Suprapubic skin (tissue), 4 donors: ENCODE measurements at regions not wholly inside any gene's neighbourhood (a gene's known extent, or its start where the extent isn't known, plus 50 kb on each side); places are given as distances from the start of the nearest gene placed in this dataset.

Experiments used
- DNase-seq, 2 donors: peaks; one replicate each; pipeline ENCODE4 v3.0.0-alpha.2; 2019; ENCODE audit warnings: low spot score in 2 of 2
- H3K27ac ChIP-seq: fragments of 200-600 bp; sonication (generic); one replicate; pipeline ENCODE4 v1.5.1; 2019
- H3K27me3 ChIP-seq: fragments of 200-600 bp; sonication (generic); one replicate; pipeline ENCODE4 v1.5.1; 2019
- H3K36me3 ChIP-seq: fragments of 200-600 bp; sonication (generic); one replicate; pipeline ENCODE4 v1.5.1; 2019
- H3K4me1 ChIP-seq: fragments of 200-600 bp; sonication (generic); one replicate; pipeline ENCODE4 v1.5.1; 2019
- H3K4me3 ChIP-seq: fragments of 200-600 bp; sonication (generic); one replicate; pipeline ENCODE4 v1.5.1; 2019; ENCODE audit warnings: mild to moderate bottlenecking
- H3K9me3 ChIP-seq: fragments of 200-600 bp; sonication (generic); one replicate; pipeline ENCODE4 v1.5.1; 2019
- EP300 ChIP-seq: sonication (generic); formaldehyde crosslinking; IDR thresholded peaks from one replicate; pipeline ENCODE4 v1.6.1; 2017; ENCODE audit warnings: antibody characterized with exemption
- POLR2A ChIP-seq, 2 donors: fragments of 450-650 bp; IDR thresholded peaks; one replicate each; pipeline ENCODE4 v1.6.1; 2017; ENCODE audit warnings: antibody characterized with exemption in 2 of 2, mild to moderate bottlenecking in 2 of 2, moderate library complexity in 2 of 2
- POLR2AphosphoS5 ChIP-seq, 3 donors: sonication (generic); formaldehyde crosslinking; IDR thresholded peaks; one replicate each; pipeline ENCODE4 v1.6.1; 2017; ENCODE audit warnings: antibody characterized with exemption in 3 of 3
- WGBS: methylation state at CpG from one replicate; pipeline ENCODE4 v1.1.5; 2018; 5-methylcytosine and 5-hydroxymethylcytosine counted together
- TF ChIP-seq, protein P1 (sequence below), 2 donors: fragments of 200-600 bp in 1 of 2; fragments of 450-650 bp in 1 of 2; sonication (generic) in 1 of 2; IDR thresholded peaks; one replicate each; pipeline ENCODE4 v1.5.1; 2016 to 2019; ENCODE audit warnings: antibody characterized with exemption in 2 of 2, mild to moderate bottlenecking in 1 of 2, moderate library complexity in 1 of 2

DNA sequence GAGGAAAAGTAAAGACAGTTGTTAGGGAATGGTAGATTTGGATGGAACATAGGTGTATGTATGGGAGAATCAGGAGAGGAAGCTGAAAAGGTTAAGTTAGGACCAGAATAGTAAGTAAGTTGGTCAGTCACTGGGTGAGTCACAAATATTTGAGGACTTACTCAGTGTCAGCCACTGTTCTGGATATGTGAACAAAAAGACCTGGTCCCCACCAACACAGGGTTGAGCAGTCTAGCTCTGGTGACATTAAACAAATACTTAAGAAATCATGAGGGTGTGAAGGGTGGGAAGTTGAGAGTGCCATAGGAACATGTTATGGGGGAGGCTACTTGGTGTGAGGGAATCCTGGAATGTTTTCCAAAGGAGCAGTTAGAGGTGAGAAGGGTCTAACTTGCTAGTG is 246.9 kb downstream of the PTEN start:
- no peaks in the 10 kb centered on the region for H3K4me1 ChIP-seq
- H3K9me3 ChIP-seq = no peaks in the 10 kb centered on the region
- H3K4me3 ChIP-seq = no peak overlapping the region
- DNase-seq = no peak
- H3K36me3 ChIP-seq = no peaks in the 10 kb centered on the region
- H3K27ac ChIP-seq = no peak overlapping the region
- TF ChIP-seq POLR2A (IDR thresholded peaks at IDR 0.05) = no peak
- TF ChIP-seq EP300 = no peak
- TF ChIP-seq POLR2AphosphoS5 (IDR thresholded peaks at IDR 0.05) = no peak
- TF ChIP-seq, protein P1, sequence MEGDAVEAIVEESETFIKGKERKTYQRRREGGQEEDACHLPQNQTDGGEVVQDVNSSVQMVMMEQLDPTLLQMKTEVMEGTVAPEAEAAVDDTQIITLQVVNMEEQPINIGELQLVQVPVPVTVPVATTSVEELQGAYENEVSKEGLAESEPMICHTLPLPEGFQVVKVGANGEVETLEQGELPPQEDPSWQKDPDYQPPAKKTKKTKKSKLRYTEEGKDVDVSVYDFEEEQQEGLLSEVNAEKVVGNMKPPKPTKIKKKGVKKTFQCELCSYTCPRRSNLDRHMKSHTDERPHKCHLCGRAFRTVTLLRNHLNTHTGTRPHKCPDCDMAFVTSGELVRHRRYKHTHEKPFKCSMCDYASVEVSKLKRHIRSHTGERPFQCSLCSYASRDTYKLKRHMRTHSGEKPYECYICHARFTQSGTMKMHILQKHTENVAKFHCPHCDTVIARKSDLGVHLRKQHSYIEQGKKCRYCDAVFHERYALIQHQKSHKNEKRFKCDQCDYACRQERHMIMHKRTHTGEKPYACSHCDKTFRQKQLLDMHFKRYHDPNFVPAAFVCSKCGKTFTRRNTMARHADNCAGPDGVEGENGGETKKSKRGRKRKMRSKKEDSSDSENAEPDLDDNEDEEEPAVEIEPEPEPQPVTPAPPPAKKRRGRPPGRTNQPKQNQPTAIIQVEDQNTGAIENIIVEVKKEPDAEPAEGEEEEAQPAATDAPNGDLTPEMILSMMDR (IDR thresholded peaks at IDR 0.05) = no peak
- H3K27me3 ChIP-seq = no peaks in the 10 kb centered on the region

DNA sequence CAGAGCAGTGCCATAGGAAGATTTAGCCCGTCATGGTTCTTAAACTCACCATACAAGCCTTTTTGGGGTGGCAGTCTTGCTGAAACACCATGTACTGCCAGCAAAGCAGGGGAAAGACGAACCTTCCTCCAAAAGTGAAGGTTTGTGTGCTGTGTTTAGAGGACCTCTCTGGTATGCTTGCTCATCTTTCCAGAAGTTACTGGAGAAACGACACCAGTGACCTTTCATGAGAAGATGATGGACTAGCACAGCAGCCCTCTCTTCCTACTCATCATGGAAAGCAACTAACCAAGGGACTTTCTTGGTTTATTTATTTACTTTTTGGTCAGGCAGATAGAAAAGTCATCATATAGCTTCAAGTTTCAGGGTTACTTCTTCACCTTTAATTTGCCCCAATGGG is 247.4 kb downstream of the PTEN start:
- no peak overlapping the region for H3K4me3 ChIP-seq
- no peaks in the 10 kb centered on the region for H3K36me3 ChIP-seq
- TF ChIP-seq, protein P1 (IDR thresholded peaks at IDR 0.05) = no peak
- TF ChIP-seq EP300 (no peak), POLR2AphosphoS5 (IDR thresholded peaks at IDR 0.05) (no peak), POLR2A (IDR thresholded peaks at IDR 0.05) (no peak)
- H3K27me3 ChIP-seq = no peaks in the 10 kb centered on the region
- WGBS = 85% methylated on average over 3 of the region's 3 CpGs
- DNase-seq = no peak
- H3K4me1 ChIP-seq = no peaks in the 10 kb centered on the region
- H3K27ac ChIP-seq = no peak overlapping the region
- H3K9me3 ChIP-seq = no peaks in the 10 kb centered on the region

DNA sequence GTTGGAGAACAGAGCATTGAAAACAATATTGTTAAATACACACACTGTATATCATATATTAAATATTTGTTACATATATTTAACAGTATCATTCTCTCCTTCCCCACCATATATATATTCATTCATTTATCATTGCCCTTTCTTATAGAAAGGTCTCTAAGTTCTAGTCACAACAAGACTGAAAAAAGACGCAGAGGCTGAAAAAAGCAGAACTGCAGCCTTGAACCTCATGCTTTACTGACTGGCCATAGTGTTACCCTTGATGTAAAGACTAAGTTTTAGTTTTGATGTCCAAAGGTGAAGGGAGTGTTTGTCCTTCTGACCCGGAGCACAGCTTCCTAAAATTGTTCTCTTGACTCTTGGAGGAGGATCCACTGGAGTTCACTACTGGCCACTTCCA is 247.9 kb downstream of the PTEN start:
- H3K27ac ChIP-seq = no peak overlapping the region
- H3K4me3 ChIP-seq = no peak overlapping the region
- no peak for TF ChIP-seq POLR2AphosphoS5 (IDR thresholded peaks at IDR 0.05)
- no peak for TF ChIP-seq POLR2A (IDR thresholded peaks at IDR 0.05)
- no peak for TF ChIP-seq EP300
- TF ChIP-seq, protein P1 (IDR thresholded peaks at IDR 0.05) = no peak
- H3K9me3 ChIP-seq = no peaks in the 10 kb centered on the region
- DNase-seq = no peak
- no peaks in the 10 kb centered on the region for H3K4me1 ChIP-seq
- no peaks in the 10 kb centered on the region for H3K27me3 ChIP-seq
- WGBS = 91% methylated on average over 2 of the region's 2 CpGs
- H3K36me3 ChIP-seq = no peaks in the 10 kb centered on the region

DNA sequence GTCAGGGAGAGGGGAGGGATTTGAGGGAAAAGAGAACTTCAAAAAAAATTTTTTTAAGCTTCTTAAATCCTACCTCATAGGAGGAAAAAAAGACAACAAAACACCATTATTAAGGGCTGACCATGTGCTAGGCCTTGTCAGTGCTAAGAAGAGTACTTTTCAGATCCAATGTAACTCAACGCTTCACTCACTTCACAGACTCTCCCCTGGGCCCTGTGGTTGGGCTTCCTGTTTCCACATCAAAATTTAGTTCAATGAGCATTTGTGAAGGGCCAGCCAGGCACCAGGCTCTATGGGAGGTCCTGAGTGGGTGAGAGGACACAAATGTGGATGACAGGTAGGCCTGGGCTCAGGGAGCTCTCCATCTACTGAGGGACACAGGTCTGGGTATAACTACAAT is 249.8 kb downstream of the PTEN start:
- H3K36me3 ChIP-seq = no peaks in the 10 kb centered on the region
- TF ChIP-seq, protein P1 (IDR thresholded peaks at IDR 0.05) = no peak
- TF ChIP-seq EP300 = no peak
- TF ChIP-seq POLR2AphosphoS5 (IDR thresholded peaks at IDR 0.05) = no peak
- TF ChIP-seq POLR2A (IDR thresholded peaks at IDR 0.05) = no peak
- H3K4me1 ChIP-seq = peaks cover 3% of the 10 kb centered on the region
- H3K9me3 ChIP-seq = no peaks in the 10 kb centered on the region
- H3K27me3 ChIP-seq = no peaks in the 10 kb centered on the region
- H3K27ac ChIP-seq = no peak overlapping the region
- DNase-seq = no peak
- WGBS = 84% methylated on average over 1 of the region's 1 CpG
- no peak overlapping the region for H3K4me3 ChIP-seq

DNA sequence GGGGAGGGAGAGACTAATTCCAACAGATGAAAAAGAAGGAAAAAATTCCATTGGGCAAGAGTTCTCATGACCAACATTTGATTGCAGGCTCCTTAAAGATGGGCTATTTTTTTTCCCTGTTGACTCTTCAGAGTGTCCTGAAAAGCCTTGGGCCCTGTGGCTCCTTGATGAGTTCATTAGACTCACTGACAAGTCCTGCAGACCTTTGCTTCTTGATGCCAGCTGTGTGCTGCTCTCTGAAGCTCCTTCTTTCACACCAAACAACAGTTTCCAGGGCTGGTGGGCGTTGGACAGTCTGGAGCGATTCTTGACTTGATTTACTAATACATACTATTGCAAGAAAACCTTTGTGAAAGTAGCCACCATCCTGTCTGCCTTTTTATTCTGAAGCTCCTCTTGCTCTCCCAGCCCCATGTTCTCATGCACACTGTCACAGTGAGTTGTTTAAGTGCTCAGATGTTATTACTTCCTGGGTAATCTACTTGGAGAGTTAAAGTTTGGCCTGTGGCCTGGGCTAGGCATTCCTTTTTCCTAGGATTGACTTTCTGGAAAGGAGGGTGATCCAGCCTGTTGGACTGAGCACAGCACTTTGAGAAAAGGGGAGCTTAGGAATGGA is 250.3 kb downstream of the PTEN start:
- H3K27me3 ChIP-seq = no peaks in the 10 kb centered on the region
- TF ChIP-seq, protein P1 (IDR thresholded peaks at IDR 0.05) = no peak
- no peak for TF ChIP-seq POLR2A (IDR thresholded peaks at IDR 0.05)
- no peak for TF ChIP-seq EP300
- no peak for TF ChIP-seq POLR2AphosphoS5 (IDR thresholded peaks at IDR 0.05)
- peaks cover 3% of the 10 kb centered on the region for H3K4me1 ChIP-seq
- no peak overlapping the region for H3K27ac ChIP-seq
- DNase-seq = no peak
- H3K9me3 ChIP-seq = no peaks in the 10 kb centered on the region
- 100% methylated on average over 2 of the region's 2 CpGs for WGBS
- no peak overlapping the region for H3K4me3 ChIP-seq
- H3K36me3 ChIP-seq = no peaks in the 10 kb centered on the region
